A673 (cell line): ENCODE measurements at regions not wholly inside any gene's neighbourhood (a gene's known extent, or its start where the extent isn't known, plus 50 kb on each side); places are given as distances from the start of the nearest gene placed in this dataset.

Experiments used
- BruUV-seq: library from RNA; stranded (reverse); fragments of 400-500 nt; replicated peaks from 2 replicates; lab custom pipeline; 2021; lab: Mats Ljungman, UMichigan
- CTCF ChIA-PET: fragments of 300-600 bp; sonication (Branson Sonifier 250); formaldehyde crosslinking; loops from one replicate; lab custom pipeline; 2022; ENCODE audit warnings: antibody characterized with exemption; lab: Charles Lee
- POLR2A ChIA-PET: fragments of 300-600 bp; sonication (Branson Sonifier 250); formaldehyde crosslinking; loops from one replicate; lab custom pipeline; 2022; ENCODE audit warnings: antibody characterized with exemption; ENCODE audit not compliant: low non-redundant PET; lab: Charles Lee
- DNase-seq: peaks from one replicate; pipeline ENCODE4 v3.0.0-alpha.2; 2015; ENCODE audit warnings: low spot score
- H3K27ac ChIP-seq: fragments of 200-600 bp; sonication (generic); 2 replicates; pipeline ENCODE4 v1.5.1; 2016; ENCODE audit warnings: mixed run types, low read depth, mild to moderate bottlenecking, mixed read lengths, antibody characterized with exemption, low read length; ENCODE audit not compliant: poor library complexity, severe bottlenecking
- H3K27me3 ChIP-seq: fragments of 200-600 bp; sonication (generic); replicated peaks from 2 replicates; pipeline ENCODE4 v1.6.1; 2017; ENCODE audit warnings: mixed run types, low read depth, mild to moderate bottlenecking, mixed read lengths, antibody characterized with exemption, low read length; ENCODE audit not compliant: insufficient read depth, poor library complexity
- H3K36me3 ChIP-seq: fragments of 200-600 bp; sonication (generic); 2 replicates; pipeline ENCODE4 v1.6.1; 2016; ENCODE audit warnings: mixed run types, mild to moderate bottlenecking, mixed read lengths, antibody characterized with exemption, low read length; ENCODE audit not compliant: insufficient read depth, poor library complexity, severe bottlenecking
- H3K4me1 ChIP-seq: fragments of 200-600 bp; sonication (generic); 2 replicates; pipeline ENCODE4 v1.6.1; 2017; ENCODE audit warnings: mixed run types, mild to moderate bottlenecking, mixed read lengths, antibody characterized with exemption, low read length; ENCODE audit not compliant: insufficient read depth, poor library complexity, severe bottlenecking
- H3K4me3 ChIP-seq: fragments of 200-600 bp; sonication (generic); 2 replicates; pipeline ENCODE4 v1.5.1; 2016; ENCODE audit warnings: low read depth, mixed run types, mild to moderate bottlenecking, mixed read lengths, low read length; ENCODE audit not compliant: poor library complexity, severe bottlenecking
- H3K9me3 ChIP-seq: fragments of 200-600 bp; sonication (generic); 2 replicates; pipeline ENCODE4 v1.6.1; 2016; ENCODE audit warnings: mixed run types, low read depth, mild to moderate bottlenecking, mixed read lengths, antibody characterized with exemption, low read length; ENCODE audit not compliant: poor library complexity, severe bottlenecking
- EZH2 ChIP-seq: fragments of 200-600 bp; sonication (generic); IDR thresholded peaks from 2 replicates; pipeline ENCODE4 v1.6.1; 2017; ENCODE audit warnings: borderline replicate concordance, low read depth, mild to moderate bottlenecking, mixed read lengths, antibody characterized with exemption, low read length; ENCODE audit not compliant: poor library complexity, severe bottlenecking
- intact Hi-C: fragments of 100-400 bp; cut with micrococcal nuclease; formaldehyde crosslinking; loops from one replicate; pipeline ENCODE4 v1.10.0; 2022; ENCODE audit not compliant: unreplicated experiment
- TF ChIP-seq, protein P1 (sequence below): fragments of 300-800, 200-600 bp; sonication (generic); conservative IDR thresholded peaks from 2 replicates; pipeline ENCODE4 v1.5.1; 2017; ENCODE audit warnings: low read depth, mild to moderate bottlenecking, antibody characterized with exemption, low read length, moderate library complexity, mixed read lengths

DNA sequence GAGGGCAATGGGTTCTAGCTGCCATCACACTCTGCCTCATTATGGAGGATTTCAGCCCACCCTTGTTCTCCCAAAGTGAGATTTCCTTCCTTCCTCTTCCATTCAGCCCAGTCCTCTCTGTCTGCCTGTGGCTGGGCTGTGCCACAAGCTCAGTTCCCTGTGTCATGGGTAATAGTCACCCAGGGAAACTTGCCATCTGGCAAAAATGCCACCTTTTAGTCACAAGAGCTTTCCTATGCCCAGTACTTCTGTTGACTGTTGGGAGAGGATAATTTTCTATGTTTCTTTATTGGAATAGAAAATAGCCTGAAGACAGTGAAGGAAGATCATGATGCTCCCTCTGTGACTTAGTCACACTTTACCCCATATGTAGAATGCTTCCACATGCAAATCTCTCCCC lies 71.4 kb downstream of the TLR4 start:
- Histone ChIP-seq H3K4me1 (no peaks in the 10 kb centered on the region), H3K27me3 (no peaks in the 10 kb centered on the region), H3K27ac (no peak overlapping the region), H3K36me3 (no peaks in the 10 kb centered on the region), H3K9me3 (no peaks in the 10 kb centered on the region), H3K4me3 (no peak overlapping the region)
- no peak for TF ChIP-seq EZH2
- TF ChIP-seq, protein P1, sequence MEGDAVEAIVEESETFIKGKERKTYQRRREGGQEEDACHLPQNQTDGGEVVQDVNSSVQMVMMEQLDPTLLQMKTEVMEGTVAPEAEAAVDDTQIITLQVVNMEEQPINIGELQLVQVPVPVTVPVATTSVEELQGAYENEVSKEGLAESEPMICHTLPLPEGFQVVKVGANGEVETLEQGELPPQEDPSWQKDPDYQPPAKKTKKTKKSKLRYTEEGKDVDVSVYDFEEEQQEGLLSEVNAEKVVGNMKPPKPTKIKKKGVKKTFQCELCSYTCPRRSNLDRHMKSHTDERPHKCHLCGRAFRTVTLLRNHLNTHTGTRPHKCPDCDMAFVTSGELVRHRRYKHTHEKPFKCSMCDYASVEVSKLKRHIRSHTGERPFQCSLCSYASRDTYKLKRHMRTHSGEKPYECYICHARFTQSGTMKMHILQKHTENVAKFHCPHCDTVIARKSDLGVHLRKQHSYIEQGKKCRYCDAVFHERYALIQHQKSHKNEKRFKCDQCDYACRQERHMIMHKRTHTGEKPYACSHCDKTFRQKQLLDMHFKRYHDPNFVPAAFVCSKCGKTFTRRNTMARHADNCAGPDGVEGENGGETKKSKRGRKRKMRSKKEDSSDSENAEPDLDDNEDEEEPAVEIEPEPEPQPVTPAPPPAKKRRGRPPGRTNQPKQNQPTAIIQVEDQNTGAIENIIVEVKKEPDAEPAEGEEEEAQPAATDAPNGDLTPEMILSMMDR, result no peak
- DNase-seq, result no peak
- POLR2A ChIA-PET, result no interaction called here
- intact Hi-C loops, result no loop called here
- CTCF ChIA-PET, result no interaction called here
- BruUV-seq, result no TSS peak

DNA sequence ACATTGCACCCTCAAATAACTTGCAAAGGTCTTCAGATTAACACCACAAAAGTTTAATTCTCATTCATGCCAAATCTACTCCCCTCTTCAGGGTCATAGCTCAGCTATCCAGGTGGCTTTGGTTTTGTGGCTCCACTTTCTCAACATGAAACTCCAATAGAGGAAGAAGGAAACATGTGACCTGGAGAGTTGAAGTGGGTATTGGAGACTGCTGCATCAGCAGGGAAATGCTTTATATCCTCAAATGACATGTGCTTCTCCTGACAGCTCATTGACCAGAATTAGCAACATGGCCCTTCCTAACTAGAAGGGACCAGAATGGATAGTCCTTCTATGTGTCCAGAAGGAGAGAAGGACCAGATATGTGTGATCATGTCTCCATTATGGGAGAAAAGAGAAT lies 73.6 kb downstream of the TLR4 start:
- no peak for DNase-seq
- POLR2A ChIA-PET, result no interaction called here
- Histone ChIP-seq H3K27ac (no peak overlapping the region), H3K36me3 (no peaks in the 10 kb centered on the region), H3K27me3 (no peaks in the 10 kb centered on the region), H3K4me1 (no peaks in the 10 kb centered on the region), H3K4me3 (no peak overlapping the region), H3K9me3 (no peaks in the 10 kb centered on the region)
- CTCF ChIA-PET, result no interaction called here
- BruUV-seq, result no TSS peak
- intact Hi-C loops, result no loop called here
- no peak for TF ChIP-seq EZH2
- TF ChIP-seq, protein P1, result no peak

DNA sequence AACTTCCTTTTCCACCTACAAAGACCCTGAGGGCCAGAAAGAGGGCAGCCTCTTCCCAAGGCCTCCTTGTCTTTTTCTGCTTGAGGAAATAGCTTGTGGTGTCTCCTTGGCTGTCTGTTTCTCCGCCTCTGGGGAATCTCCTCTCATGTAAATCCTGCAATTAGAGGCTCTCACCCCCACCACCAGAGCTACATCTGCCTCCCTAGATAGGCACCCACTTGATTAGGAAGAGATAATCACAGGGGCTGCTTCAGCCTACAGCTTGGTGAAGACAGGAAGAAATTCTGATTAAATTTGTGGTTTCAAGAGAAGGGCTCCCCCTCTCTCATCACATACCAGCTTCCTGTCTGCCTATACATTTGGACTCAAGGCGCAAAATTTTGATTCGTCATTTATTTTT lies 75.6 kb downstream of the TLR4 start:
- CTCF ChIA-PET, result no interaction called here
- peak; percentile 22 for DNase-seq
- no TSS peak for BruUV-seq
- TF ChIP-seq, protein P1, result no peak
- no peak for TF ChIP-seq EZH2
- no peak overlapping the region for H3K27ac ChIP-seq
- H3K36me3 ChIP-seq, result no peaks in the 10 kb centered on the region
- H3K9me3 ChIP-seq, result no peaks in the 10 kb centered on the region
- intact Hi-C loops, result loop anchor here (5.0 kb wide), 1 partner anchor 1588 kb away; the partner anchor contains the start of gene BRINP1
- POLR2A ChIA-PET, result no interaction called here
- no peak overlapping the region for H3K4me3 ChIP-seq
- H3K4me1 ChIP-seq, result no peaks in the 10 kb centered on the region
- H3K27me3 ChIP-seq, result no peaks in the 10 kb centered on the region
